NCI-H774 (cell line): ENCODE measurements at regions not wholly inside any gene's neighbourhood (a gene's known extent, or its start where the extent isn't known, plus 50 kb on each side); places are given as distances from the start of the nearest gene placed in this dataset.

Experiments used
- DNase-seq: peaks from one replicate; lab custom pipeline; 2025; lab: John Stamatoyannopoulos, UW

- no peak for DNase-seq
Observed at GRCh38 chr3:76972624-76973296, 67.1 kb upstream of the ROBO2 start.

GRCh38 chr3:76976996-76977395 is 62.9 kb upstream of the ROBO2 start:
- no peak for DNase-seq

- no peak for DNase-seq
Observed at GRCh38 chr3:76985645-76986044, 54.3 kb upstream of the ROBO2 start.

GRCh38 chr3:76986876-76987474 is 52.9 kb upstream of the ROBO2 start:
- no peak for DNase-seq
